HG02970 (cell line): ENCODE measurements at regions not wholly inside any gene's neighbourhood (a gene's known extent, or its start where the extent isn't known, plus 50 kb on each side); places are given as distances from the start of the nearest gene placed in this dataset.
"Not testable (repeated sequence)": the region's sequence is repeated elsewhere in the genome, so short reads cannot be mapped to it uniquely, and the experiment has no call there.

Source experiments
- ATAC-seq: cut with Tn5 transposase; IDR thresholded peaks from one replicate; pipeline ENCODE4 v1.9.1; 2021; ENCODE audit warnings: mild to moderate bottlenecking, moderate library complexity, moderate number of reproducible peaks; ENCODE audit not compliant: unreplicated experiment, low FRiP score

DNA sequence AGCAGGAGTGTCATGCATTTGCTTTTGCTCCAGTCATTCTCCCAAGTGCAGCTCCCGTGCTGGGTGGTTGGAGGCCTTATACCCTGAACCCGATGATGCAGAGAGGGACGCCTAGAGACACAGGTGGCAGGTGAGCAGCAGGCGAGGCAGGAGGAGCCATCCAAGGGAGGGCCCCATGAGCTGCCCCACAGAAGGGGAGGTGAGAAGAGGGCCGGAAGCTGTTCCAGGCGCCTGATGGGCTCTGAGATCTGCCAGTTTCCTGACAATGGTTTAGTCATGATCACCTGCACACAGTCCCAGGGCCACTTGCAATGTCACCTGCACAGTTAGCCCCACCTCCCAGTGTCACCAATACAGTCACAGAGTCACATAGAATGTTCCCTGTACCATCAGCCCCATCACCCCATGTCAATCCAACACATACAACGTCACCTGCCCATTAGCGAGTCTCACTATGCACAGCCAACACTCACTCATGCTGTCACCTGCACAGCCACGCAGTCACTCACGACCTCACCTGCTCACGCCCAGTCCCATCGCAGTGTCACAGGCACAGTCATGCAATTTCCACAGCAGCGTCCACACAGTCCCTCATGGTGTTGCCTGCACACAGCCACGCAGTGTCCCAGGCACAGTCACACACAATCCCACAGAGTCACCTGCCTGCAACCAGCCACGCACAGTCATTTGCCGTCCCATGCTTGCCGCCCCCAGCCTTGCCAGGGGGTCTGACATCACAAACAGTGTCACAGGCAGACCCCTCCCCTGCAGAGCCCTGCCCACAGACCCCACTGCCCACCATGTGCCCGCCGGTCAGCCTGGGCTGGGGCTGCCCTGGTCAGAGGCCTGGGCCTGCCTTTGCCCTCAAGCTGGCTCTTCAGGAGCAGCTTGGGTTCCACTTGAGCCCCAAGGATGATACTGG is 113.4 kb downstream of the LHX2 start:
- no peak for ATAC-seq

DNA sequence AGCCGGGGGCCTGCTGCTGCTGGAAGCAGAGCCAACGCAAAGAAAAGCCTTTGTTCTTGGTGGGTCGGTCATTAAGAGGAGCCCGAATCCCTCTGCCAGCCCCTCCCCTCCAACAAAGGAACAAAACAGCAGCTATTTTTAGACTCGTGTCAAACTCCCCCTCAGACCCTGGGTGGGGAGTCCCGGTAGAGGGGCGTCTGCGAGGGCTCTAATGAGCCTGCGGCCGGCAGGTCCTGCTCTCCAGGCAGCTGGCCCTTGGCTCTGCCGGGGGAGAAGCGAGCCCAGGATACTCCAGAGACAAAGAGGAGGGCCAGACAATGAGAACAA is 114.0 kb downstream of the LHX2 start:
- ATAC-seq = no peak

DNA sequence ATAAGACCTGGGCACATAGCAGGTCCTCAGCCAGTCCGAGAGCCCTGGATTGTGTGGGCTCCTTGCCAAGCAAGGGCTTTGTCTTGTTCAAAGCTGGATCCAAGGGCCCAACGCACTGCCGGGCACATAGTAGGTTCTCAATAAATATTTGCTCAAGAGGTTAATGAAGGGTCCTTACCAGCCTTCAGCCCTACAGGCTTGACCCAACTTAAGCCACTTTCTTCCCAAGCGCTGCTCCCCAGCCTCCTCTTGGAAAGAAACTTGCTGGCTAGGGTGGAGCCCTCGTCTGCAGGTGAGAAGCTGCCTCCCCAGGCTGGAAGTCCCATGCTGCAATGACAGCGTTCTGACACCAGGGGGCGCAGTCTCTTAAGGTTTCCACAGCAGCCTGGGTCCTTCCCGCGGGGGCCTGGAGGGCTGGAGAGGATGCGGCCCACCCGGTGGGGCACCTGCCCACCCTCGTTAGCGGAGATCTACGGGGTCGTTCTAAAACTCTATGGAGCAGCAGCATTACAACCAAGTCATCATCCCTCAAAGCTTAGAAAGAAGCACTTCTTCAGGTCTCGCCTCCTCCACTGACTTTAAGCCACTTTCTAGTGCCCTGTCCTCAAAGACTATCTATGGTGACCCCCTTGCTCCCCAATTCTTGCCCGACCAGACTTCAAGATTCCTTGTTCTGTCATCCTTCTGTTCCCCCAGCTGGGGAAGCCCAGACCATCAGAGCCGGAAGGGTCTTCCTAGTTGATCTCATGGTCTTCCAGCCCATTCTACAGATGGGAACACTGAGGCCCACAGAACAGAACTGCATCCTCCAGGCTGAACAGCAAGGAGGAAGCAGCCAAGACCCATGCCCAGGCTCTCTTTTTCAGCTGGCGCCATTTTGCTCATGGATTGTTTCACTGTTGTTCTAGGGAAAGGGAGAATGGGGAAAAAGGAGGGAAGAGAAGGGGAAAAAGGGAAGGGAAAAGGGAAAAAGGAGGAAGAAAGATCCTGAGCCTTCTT is 115.4 kb downstream of the LHX2 start:
- ATAC-seq = no peak

DNA sequence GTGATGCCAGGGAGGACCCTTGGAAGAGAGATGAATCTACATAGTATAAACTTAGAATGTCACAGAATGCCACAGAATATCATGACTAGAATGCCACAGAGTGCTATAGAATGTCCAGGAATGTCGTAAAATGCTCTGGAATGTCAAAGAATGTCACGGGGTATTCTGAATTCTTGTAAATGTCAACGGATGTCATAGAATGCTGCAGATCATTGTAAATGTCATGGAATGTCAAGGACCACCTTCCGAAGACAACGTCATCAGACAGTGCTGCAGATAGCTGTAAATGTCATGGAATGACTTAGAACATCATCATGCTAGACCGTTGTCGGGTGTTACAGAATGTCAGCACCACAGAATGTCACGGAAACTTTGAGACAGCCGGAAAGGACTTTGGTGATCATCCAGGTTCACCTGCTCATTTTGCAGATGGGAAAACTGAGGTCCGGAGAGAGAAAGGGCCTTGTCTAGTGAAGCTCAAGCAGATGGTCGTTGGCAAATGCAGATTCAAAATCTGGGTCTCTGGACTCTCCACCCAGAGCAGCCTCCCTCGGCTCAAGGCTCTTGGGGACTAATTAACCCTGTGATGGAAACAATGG is 117.1 kb downstream of the LHX2 start:
- ATAC-seq = no peak

- ATAC-seq = no peak
Observed at GRCh38 chr9:124130277-124131075, 118.9 kb downstream of the LHX2 start.

- not testable (repeated sequence) for ATAC-seq
Observed at GRCh38 chr9:124131518-124131917, 120.0 kb downstream of the LHX2 start.

GRCh38 chr9:124132671-124133147 is 121.1 kb downstream of the LHX2 start:
- no peak for ATAC-seq

DNA sequence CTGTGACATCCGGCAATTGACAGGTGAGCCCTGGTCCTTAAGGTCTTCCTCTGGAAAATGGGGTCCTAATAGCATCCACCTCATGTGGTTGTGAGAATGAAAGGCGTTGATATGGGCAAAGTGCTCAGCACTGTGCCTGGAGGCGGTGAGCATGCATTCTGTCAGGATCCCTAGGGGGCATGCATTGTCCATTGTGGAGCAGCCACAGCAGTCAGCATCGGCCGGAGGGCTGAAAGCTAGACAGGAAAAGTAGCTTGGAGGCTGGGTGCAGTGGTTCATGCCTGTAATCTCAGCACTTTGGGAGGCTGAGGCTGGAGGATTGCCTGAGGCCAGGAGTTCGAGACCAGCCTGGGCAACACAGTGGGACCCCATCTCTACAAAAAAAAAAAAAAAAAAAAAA is 122.2 kb downstream of the LHX2 start:
- ATAC-seq = no peak

DNA sequence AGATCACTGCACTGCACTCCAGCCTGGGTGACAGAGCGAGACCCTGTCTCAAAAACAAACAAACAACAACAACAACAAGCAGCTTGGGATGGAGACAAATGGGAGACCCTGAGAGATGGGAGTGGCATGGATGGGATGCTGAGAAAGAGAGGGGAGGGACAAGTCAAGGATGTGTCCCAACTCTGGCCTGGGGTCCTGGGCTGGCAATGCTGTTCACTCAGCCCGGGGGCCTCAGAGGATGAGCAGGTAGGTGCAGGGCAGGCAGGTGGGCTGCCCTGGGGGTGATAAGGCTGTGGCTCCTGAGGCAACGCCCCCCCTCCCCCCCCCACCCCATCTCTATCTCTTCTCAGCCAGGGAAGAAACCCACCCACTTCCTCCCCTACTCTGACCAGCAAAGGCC is 123.0 kb downstream of the LHX2 start:
- no peak for ATAC-seq

- no peak for ATAC-seq
Observed at GRCh38 chr9:124135813-124136365, 121.9 kb upstream of the NEK6 start.

DNA sequence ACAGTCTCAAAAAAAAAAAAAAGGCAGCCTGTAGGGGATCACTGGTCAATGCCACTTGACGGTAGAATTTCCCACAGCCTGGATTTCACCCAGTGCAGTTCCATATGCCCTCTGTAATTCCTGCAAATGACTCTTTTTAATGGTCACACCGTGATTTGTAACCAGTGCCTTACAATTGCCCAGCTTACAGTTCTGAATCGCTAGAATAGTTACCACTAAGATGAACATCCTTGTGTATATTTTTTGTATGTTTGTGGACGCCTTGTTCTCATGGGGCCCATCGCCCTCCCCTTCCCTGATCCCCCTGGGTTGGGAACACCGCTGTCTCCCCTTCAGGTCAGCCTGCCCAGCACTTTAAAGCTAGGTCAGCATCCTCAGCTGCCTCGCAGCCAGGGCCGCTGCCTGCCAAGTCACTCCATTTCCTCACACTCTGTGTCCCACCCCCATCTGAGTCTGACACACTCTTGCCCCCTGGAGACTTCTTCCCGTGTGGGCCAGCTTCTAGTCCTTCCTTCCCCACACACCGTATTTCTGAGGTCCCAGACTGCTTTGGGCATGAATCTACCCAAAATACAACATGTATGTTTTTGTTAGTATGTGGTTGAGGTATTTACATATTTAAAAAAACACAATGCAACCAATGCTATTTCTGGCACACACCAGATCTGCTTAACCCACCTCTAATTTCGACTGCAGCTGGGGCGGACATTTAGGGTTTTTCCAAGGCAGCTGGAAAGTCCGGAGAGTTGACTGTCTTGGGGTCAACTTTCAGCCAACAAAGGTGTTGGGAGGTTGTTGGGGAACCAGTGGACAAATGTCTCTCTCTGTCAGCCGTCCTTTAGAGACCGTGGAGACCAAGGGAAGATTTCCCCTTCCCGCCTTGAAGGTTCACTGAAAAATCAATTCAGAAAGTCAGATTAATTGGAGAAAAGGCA is 120.5 kb upstream of the NEK6 start:
- peak; percentile 63 for ATAC-seq

GRCh38 chr9:124137944-124138335 is 119.8 kb upstream of the NEK6 start:
- peak; percentile 9 for ATAC-seq

GRCh38 chr9:124139001-124139400 is 118.7 kb upstream of the NEK6 start:
- no peak for ATAC-seq

GRCh38 chr9:124140941-124141568 is 116.7 kb upstream of the NEK6 start:
- ATAC-seq = no peak

DNA sequence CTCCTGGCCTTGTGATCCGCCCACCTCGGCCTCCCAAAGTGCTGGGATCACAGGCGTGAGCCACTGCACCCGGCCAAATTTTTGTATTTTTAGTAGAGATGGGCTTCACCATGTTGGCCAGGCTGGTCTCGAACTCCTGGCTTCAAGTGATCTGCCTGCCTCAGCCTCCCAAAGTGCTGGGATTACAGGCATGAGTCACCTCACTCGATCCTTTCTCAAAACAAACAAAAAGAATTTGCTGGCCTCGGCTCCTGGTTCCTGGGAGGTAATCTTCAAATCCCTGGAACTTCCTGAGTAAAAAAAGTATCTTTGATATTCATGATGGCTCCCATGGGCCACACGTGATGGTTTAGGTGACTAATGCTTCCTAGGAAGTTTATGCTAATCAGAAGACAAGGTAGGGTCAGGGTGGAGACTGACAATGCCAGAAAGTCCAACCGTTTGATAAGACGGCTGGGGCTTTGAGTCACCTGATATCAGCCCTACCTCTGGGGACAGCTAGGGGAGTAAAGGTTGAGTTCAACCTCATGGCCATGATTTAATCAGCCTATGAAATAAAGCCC is 113.1 kb upstream of the NEK6 start:
- not testable (repeated sequence) for ATAC-seq

GRCh38 chr9:124146031-124146561 is 111.7 kb upstream of the NEK6 start:
- ATAC-seq = no peak

- ATAC-seq = no peak
Observed at GRCh38 chr9:124149992-124150391, 107.8 kb upstream of the NEK6 start.
